HG03175 (cell line): ENCODE measurements at regions not wholly inside any gene's neighbourhood (a gene's known extent, or its start where the extent isn't known, plus 50 kb on each side); places are given as distances from the start of the nearest gene placed in this dataset.
A peak's percentile ranks its signal among the peaks of the same experiment; 100 is the strongest.

Experiments used
- ATAC-seq: cut with Tn5 transposase; IDR thresholded peaks from one replicate; pipeline ENCODE4 v1.9.1; 2021; ENCODE audit warnings: mild to moderate bottlenecking, moderate library complexity; ENCODE audit not compliant: unreplicated experiment

- ATAC-seq: no peak
Observed at GRCh38 chr2:191604154-191604553, 73.8 kb upstream of the NABP1 start.

DNA sequence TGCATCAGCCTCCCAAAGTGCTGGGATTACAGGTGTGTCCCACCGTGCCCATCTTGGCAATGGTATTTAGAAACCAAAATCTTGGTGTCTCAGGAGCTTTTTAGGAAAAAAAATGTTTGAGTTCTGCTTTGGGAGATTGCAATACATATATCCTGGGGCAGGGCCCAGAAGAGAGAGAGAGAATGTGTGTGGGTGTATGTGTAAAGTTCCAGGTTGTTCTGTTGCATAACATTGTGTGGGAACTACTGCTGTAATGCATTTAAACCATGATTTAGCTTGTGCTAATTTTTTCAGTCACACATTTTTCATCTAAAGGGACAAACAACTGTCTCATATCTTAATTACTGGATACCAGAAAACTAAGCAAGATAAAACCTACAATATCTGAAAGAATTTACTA lies 70.8 kb upstream of the NABP1 start:
- ATAC-seq: no peak

DNA sequence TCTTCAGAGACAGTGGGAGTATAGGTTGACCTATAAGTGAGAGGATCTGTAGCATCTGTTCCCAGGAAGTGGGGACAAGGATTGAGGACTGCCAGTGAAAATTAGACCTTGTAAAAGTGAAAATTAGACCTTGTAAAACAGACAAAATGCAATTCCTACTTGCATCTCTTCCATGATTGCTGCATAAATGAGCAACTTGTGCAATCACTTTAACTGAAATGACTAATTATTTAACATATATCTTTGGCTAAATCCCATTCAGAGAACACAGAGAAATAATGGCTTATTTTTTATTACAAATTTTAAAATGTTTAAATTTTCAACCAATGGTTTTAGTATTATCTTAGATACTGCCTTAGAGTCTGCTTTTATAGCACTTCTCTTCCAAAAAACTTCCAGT lies 67.2 kb upstream of the NABP1 start:
- ATAC-seq: no peak

DNA sequence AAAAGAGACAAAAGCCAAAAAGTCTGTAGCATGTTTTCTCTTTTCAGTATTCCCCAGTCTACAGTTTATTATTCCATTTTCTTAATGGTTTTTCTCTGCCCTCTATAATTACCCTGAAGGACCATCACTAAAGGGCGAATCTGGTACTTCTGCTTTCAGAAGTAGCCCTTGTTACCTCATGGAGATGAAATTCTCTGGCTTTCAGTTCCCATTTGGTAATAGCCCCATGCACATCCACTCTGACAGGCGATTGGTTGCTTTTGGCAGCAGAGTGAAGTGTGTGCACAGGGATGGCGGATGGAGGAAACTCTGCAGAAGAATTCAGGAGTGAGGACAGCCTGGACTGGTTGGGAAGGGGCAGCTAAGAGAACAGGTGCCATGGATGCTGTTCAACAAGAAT lies 66.3 kb upstream of the NABP1 start:
- ATAC-seq: peak; percentile 98

DNA sequence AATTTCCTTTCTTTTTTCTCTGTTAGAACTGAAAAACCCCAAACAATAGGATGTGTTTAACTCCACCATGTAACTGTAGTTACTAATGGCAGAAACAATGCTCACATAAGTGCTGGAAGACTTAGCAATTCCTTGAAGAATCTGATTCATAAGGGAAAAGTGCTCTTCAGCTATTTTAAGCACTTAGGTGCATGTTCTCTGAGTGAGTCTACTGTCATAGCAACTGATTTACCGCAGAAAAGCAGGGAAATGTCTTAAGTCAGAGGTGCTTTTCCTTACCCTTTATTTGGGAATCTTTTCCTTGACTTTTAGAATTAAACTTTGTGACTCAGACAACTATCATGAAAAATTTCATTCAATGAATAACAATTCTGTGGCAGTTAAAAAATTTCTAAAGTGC lies 65.4 kb upstream of the NABP1 start:
- ATAC-seq: no peak

DNA sequence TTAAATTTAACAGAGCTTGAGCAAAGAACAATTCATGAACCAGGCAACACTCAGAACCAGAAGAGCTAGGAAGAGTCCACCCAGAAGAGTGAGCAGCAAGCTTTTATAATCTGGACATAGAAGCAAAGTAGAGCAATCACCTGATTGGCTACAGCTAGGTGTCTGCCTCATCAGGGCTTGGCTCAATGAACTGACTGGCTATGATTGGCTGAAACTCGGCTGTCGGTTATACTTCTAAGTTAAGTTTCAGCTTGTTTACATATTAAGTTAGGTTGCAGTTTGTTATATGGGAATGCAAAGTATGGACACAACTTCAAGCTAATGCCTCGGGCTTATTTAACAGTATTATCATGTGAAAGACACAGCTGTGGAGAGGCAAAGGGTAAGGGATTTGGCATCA lies 63.2 kb upstream of the NABP1 start:
- no peak for ATAC-seq

GRCh38 chr2:191615596-191615995 lies 62.3 kb upstream of the NABP1 start:
- no peak for ATAC-seq

DNA sequence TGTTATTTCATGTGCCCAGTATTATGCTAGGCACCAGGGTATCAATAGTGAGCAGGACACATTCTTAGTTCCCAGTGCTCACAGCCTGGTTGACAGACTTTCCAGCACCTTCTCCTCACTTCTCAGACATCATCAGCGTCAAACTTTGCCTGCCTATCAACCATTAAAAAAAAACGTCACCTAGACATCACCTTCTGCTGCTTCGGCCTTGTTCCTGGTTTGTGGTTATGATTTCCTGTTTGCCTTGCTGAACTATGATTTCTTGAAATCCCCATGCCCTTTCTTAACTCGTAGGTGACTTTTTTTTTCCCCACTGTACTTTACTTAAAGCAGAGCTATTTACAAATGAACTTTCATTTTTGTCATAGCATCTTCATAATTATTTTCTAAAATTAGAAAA lies 60.4 kb upstream of the NABP1 start:
- peak; percentile 87 for ATAC-seq

DNA sequence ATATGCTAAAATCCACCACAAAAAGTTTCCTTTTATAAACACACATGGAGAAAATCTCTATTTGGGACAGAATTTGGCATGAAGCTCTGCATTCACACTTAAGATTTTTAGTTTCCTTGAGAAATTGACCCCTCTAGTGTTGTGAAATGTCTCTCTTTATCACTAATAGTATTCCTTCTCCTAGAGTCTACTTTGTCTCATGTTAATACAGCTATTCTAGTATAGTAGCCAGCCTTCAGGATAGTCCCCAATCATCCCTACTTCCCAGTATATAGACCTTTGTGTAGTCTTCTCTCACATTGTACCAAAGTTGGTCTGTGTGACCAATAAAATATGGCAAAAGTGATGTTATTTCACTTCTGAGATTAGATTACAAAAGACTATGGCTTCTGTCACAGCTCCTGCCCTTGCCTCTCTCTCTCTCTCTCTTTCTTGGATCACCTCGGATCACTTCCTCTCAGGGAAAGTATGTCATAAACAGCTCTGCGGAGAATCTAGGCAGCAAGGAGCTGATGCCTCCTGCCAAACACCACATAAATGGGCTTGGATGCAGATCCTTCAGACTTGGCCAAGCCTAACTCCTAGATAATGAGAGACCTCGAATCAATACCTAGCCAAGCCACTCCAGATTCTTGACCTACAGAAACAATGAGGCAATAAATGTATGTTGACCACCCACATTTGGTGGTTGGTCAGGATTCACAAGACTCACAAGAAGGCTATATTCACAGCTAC lies 59.7 kb upstream of the NABP1 start:
- ATAC-seq: no peak

GRCh38 chr2:191618786-191619185 lies 59.1 kb upstream of the NABP1 start:
- no peak for ATAC-seq

GRCh38 chr2:191620144-191620543 lies 57.8 kb upstream of the NABP1 start:
- ATAC-seq: no peak

DNA sequence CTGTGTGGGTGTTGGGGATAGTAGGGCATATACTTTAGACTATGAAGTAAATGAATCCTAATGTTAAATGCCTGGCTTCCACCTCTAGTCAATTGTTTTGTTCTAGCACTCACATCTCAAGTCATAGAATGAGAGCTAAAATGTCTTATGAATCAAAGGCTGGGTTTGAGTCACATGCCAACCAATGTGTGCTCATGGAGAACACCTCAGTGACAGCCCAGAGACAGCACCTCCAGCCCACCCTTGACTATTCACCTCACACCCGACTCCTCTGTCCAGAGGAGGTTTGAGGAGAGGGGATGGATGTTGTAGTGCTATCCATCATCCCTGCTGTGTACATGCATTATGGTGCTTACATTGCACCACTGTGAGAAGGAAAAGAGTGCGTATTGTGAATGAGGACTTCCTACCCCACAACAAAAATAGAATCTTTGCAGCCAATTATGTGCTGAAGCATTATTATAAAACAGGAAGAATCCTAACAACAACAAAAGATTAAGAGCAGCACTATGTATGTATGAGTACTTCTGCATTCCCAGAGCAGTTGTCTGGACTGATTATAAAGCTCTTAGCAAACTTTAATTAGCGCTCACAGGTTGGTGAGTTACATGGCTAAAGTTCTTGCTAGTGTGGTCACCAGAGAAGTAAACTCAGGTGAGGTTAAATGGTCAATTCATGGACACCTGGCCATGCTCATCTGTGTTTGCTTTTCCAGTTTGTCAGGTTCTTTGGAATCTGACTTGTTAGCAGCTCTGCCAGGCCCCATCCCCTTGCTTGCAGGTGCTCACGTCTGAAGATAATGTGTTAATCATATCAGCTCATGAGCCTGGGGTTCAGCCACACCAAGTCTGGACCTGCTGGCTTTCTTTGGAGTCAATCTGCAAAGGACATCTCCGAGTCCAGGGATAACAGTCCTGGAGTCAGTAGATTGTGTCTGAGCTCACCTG lies 55.3 kb upstream of the NABP1 start:
- ATAC-seq: no peak

DNA sequence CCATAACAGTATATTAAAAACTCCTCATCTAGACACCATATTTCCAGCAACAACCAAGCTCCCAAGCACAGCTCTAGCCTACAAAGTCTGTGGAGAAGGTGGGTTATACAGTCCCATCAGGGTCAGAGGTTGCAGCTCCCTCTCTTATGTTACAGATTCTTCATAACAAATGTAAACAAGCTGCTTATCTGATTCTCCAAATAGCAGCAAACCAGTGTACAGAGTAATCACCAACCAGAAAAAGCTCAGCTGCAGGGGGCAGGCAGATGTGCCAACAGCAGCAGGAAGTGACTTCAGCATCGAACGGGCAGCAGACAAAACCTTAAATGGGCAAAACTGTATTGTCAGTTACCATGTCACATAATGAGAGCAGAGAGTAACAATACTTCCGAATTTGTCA lies 52.9 kb upstream of the NABP1 start:
- ATAC-seq: peak; percentile 52

DNA sequence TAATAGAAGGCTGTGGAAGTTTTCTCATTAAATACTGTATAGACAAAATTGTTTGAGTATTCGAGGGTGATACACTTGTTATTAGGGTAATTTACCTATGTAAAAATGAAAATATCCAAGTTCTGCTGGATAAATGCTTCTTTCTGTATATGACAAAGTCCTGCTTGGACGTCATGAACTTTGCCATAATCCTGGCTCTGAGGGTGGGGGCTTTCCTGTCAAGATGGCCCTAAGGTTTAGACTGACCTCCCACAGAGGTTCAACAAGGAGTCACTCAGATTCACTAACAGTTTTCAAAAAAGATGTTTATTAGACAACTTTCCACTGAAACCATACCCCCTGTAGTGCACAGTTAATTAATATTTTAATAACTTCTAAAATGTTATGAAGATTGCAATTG lies 52.5 kb upstream of the NABP1 start:
- no peak for ATAC-seq

GRCh38 chr2:191626497-191627151 lies 51.3 kb upstream of the NABP1 start:
- no peak for ATAC-seq

- ATAC-seq: no peak
Observed at GRCh38 chr2:191627518-191627917, 50.4 kb upstream of the NABP1 start.
